ENCODE measurements at regions not wholly inside any gene's neighbourhood (a gene's known extent, or its start where the extent isn't known, plus 50 kb on each side); places are given as distances from the start of the nearest gene placed in this dataset.

GRCh38 chr7:4319280-4319679 is 362.8 kb upstream of the FOXK1 start:
- Histone ChIP-seq H3K27ac (no peak overlapping the region), H3K27me3 (replicated peaks) (no peaks in the 10 kb centered on the region), H3K36me3 (replicated peaks) (no peaks in the 10 kb centered on the region), H3K4me3 (ENCODE audit: low read depth, low read length) (no peak overlapping the region)
- in situ Hi-C loops (cut with HindIII; ENCODE audit: low pct_ligation_motif_present, low sequenced_read_pairs) = no loop called here
- DNase-seq = no peak
- TF ChIP-seq, protein P1, sequence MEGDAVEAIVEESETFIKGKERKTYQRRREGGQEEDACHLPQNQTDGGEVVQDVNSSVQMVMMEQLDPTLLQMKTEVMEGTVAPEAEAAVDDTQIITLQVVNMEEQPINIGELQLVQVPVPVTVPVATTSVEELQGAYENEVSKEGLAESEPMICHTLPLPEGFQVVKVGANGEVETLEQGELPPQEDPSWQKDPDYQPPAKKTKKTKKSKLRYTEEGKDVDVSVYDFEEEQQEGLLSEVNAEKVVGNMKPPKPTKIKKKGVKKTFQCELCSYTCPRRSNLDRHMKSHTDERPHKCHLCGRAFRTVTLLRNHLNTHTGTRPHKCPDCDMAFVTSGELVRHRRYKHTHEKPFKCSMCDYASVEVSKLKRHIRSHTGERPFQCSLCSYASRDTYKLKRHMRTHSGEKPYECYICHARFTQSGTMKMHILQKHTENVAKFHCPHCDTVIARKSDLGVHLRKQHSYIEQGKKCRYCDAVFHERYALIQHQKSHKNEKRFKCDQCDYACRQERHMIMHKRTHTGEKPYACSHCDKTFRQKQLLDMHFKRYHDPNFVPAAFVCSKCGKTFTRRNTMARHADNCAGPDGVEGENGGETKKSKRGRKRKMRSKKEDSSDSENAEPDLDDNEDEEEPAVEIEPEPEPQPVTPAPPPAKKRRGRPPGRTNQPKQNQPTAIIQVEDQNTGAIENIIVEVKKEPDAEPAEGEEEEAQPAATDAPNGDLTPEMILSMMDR (IDR thresholded peaks at IDR 0.05; ENCODE audit: low read depth, low read length, missing control alignments) = no peak

DNA sequence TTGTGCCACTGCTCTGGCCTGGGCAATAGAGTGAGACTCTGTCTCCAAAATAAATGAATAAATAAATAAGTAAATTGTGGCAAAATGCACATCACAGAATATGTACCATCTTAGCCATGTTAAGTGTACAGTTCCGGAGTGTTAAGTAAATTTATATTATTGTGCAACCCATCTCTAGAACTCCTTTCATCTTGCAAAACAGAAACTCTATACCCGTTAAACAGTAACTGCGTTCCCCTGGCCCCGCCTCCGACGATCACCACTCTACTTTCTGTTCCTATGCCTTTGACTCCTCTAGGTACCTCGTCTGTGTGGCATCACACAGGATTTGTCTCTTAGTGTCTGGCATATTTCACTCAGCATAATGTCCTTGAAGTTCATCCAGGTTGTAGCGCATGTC is 356.4 kb upstream of the FOXK1 start:
- TF ChIP-seq, protein P1 (IDR thresholded peaks at IDR 0.05; ENCODE audit: low read depth, low read length, missing control alignments) = no peak
- DNase-seq = no peak

DNA sequence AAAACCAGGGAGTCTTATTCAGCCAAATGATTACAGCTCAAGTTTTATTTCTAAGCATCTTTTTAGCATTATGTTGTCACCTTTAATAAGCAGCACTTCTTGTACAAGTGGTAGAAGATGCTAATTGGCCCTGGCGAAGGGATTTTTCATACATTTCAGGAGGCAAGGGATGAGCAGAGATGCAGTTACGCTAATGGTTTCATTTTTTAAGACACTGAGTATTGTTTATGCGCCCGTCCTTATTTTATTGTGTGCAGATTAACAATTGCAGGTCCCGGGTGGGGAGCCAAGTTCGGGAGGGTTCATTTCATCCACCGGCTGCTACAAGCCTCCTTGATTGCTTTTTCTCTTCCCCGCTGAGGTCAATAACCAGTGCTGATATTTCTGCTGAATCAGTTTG is 350.4 kb upstream of the FOXK1 start:
- no peak overlapping the region for H3K4me3 ChIP-seq (ENCODE audit: low read depth, low read length)
- H3K36me3 ChIP-seq (replicated peaks) = no peaks in the 10 kb centered on the region
- H3K27ac ChIP-seq = no peak overlapping the region
- no peaks in the 10 kb centered on the region for H3K27me3 ChIP-seq (replicated peaks)
- DNase-seq = no peak
- TF ChIP-seq, protein P1 (IDR thresholded peaks at IDR 0.05; ENCODE audit: low read depth, low read length, missing control alignments) = no peak
- in situ Hi-C loops (cut with HindIII; ENCODE audit: low pct_ligation_motif_present, low sequenced_read_pairs) = no loop called here

More for the DNA sequence above, 356.4 kb upstream of the FOXK1 start:
- Histone ChIP-seq H3K27ac (no peak overlapping the region), H3K4me3 (ENCODE audit: low read depth, low read length) (no peak overlapping the region), H3K36me3 (replicated peaks) (no peaks in the 10 kb centered on the region), H3K27me3 (replicated peaks) (no peaks in the 10 kb centered on the region)
- in situ Hi-C loops (cut with HindIII; ENCODE audit: low pct_ligation_motif_present, low sequenced_read_pairs) = no loop called here

GRCh38 chr7:4338556-4338955 is 343.5 kb upstream of the FOXK1 start:
- in situ Hi-C loops (cut with HindIII; ENCODE audit: low pct_ligation_motif_present, low sequenced_read_pairs) = no loop called here
- TF ChIP-seq, protein P1 (IDR thresholded peaks at IDR 0.05; ENCODE audit: low read depth, low read length, missing control alignments) = no peak

DNA sequence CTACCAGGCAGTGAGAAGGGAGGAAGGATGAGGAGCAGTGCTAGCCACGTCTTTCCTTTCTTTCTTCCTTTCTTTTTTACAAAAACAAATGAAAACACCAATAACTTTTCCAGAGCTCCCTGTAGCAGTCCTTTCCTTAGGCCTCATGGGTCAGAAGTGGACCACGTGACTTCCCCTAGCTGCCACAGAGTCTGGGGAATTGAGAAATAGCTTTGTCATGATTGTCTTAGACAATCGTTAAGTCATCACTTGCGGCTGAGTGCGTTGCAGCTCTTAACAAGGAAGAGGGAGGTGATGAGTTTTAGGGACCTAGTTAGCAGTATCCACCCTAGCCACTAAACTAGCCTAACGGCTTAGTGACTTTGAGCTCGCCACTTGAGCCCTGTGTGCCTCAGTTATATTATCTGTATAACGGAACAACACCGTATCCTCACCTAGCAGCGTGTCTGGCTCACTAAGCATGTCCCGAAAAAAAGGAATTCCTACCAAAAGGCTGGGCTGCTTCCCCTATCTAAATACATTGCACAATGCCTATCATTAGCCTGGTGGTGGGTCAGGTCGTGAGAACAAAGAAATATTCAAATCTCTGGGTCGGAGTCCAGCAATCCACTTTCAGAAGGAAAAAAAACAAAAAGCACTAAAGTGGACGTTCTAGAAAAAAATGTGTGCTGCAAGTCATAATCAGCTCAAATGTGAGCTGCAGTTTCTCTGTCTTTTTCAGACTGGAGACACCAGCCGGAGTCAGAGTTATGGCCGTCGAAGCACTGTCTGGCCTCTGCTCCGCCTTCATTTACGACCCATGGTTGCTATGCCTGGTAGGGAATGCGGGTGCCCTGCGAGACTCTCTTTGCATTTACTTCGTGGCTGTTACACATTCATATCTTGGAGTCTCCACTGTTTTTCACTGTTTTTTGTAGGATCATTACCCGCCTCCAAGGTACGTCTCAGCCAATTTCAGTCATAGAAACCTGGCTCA is 338.5 kb upstream of the FOXK1 start:
- DNase-seq = no peak
- Histone ChIP-seq H3K27ac (no peak overlapping the region), H3K36me3 (replicated peaks) (no peaks in the 10 kb centered on the region), H3K27me3 (replicated peaks) (no peaks in the 10 kb centered on the region), H3K4me3 (ENCODE audit: low read depth, low read length) (no peak overlapping the region)
- TF ChIP-seq, protein P1 (IDR thresholded peaks at IDR 0.05; ENCODE audit: low read depth, low read length, missing control alignments) = no peak
- in situ Hi-C loops (cut with HindIII; ENCODE audit: low pct_ligation_motif_present, low sequenced_read_pairs) = no loop called here

More at GRCh38 chr7:4338556-4338955, 343.5 kb upstream of the FOXK1 start:
- Histone ChIP-seq H3K27ac (no peak overlapping the region), H3K4me3 (ENCODE audit: low read depth, low read length) (no peak overlapping the region), H3K27me3 (replicated peaks) (no peaks in the 10 kb centered on the region), H3K36me3 (replicated peaks) (no peaks in the 10 kb centered on the region)
- no peak for DNase-seq
